HL-60 (cell line): ENCODE measurements at regions not wholly inside any gene's neighbourhood (a gene's known extent, or its start where the extent isn't known, plus 50 kb on each side); places are given as distances from the start of the nearest gene placed in this dataset.

Experiments
- DNase-seq, 2 experiments: peaks; one replicate each; pipeline ENCODE4 v3.0.0-alpha.2; 2010 to 2020; ENCODE audit warnings: low read depth in 1 of 2, low spot score in 1 of 2
- H3K27ac ChIP-seq: fragments of 250-450 bp; sonication (Bioruptor Pico); replicated peaks from 2 replicates; pipeline ENCODE4 v1.5.1; 2020; ENCODE audit warnings: mild to moderate bottlenecking, moderate library complexity
- H3K27me3 ChIP-seq: fragments of 250-450 bp; sonication (Bioruptor Pico); 2 replicates; pipeline ENCODE4 v1.5.1; 2021; ENCODE audit warnings: mild to moderate bottlenecking, moderate library complexity; ENCODE audit not compliant: insufficient read depth, poor library complexity, severe bottlenecking
- H3K4me3 ChIP-seq: replicated peaks from 2 replicates; pipeline ENCODE4 v1.5.1; 2011; ENCODE audit warnings: mild to moderate bottlenecking, control low read depth, low read length; ENCODE audit not compliant: insufficient read depth
- CTCF ChIP-seq: IDR thresholded peaks from one replicate; pipeline ENCODE4 v1.5.1; 2011; ENCODE audit warnings: low read length, control low read depth, inconsistent platforms; ENCODE audit not compliant: insufficient read depth
- GABPA ChIP-seq: IDR thresholded peaks from 2 replicates; pipeline ENCODE4 v1.6.1; 2012; ENCODE audit warnings: low read depth
- POLR2AphosphoS5 ChIP-seq: IDR thresholded peaks from 2 replicates; pipeline ENCODE4 v1.6.1; 2012; ENCODE audit warnings: low read depth
- REST ChIP-seq: IDR thresholded peaks from 2 replicates; pipeline ENCODE4 v1.6.1; 2012; ENCODE audit warnings: low read depth; ENCODE audit not compliant: insufficient replicate concordance
- SPI1 ChIP-seq: IDR thresholded peaks from 2 replicates; pipeline ENCODE4 v1.6.1; 2012; ENCODE audit warnings: low read depth, mild to moderate bottlenecking, borderline replicate concordance

GRCh38 chr3:72093270-72093991 is 308.5 kb upstream of the PROK2 start:
- no peak overlapping the region for H3K4me3 ChIP-seq
- H3K27ac ChIP-seq, result no peak overlapping the region
- no peaks in the 10 kb centered on the region for H3K27me3 ChIP-seq
- no peak for DNase-seq
- TF ChIP-seq SPI1, result no peak

DNA sequence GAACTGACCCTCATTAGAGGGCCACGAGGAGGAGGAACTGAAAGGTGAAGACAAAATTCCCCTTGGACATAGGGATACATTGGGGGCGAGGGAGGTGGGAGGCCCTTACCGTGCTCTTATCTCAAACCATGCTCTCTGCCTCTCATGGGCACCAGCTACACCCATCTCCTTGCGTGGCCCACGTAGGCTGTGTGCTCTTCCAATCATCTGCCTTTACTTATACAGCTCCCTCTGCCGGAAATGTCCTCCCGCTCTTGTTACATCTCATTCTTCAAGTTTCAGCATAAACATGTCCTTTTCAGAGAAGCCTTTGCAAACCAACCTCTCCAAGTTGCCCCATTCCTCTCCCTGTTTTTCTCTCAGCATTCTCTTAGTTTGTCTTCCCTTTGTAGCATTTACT is 307.8 kb upstream of the PROK2 start:
- no peak overlapping the region for H3K27ac ChIP-seq
- H3K27me3 ChIP-seq, result no peaks in the 10 kb centered on the region
- DNase-seq, result no peak
- TF ChIP-seq CTCF (no peak), SPI1 (no peak), POLR2AphosphoS5 (no peak), GABPA (no peak), REST (no peak)
- no peak overlapping the region for H3K4me3 ChIP-seq

GRCh38 chr3:72088486-72089025 is 303.6 kb upstream of the PROK2 start:
- no peak for DNase-seq

More at GRCh38 chr3:72088486-72089025, 303.6 kb upstream of the PROK2 start:
- Histone ChIP-seq H3K4me3 (no peak overlapping the region), H3K27me3 (no peaks in the 10 kb centered on the region), H3K27ac (no peak overlapping the region)
- TF ChIP-seq POLR2AphosphoS5 (no peak), REST (no peak), GABPA (no peak), SPI1 (no peak), CTCF (no peak)
